Trophoblast cell (in vitro differentiated cells and primary cell): ENCODE measurements at regions not wholly inside any gene's neighbourhood (a gene's known extent, or its start where the extent isn't known, plus 50 kb on each side); places are given as distances from the start of the nearest gene placed in this dataset.

Source experiments
- DNase-seq, 2 donors: peaks; one replicate each; pipeline ENCODE4 v3.0.0-alpha.2; 2016
- H2AFZ ChIP-seq: 2 replicates; pipeline ENCODE4 v1.6.1; 2013; ENCODE audit warnings: low read length, moderate library complexity, mild to moderate bottlenecking; ENCODE audit not compliant: insufficient read depth, poor library complexity
- H2AK5ac ChIP-seq: 2 replicates; pipeline ENCODE4 v1.6.1; 2013; ENCODE audit warnings: mild to moderate bottlenecking, low read length
- H2BK120ac ChIP-seq: 2 replicates; pipeline ENCODE4 v1.6.1; 2013; ENCODE audit warnings: low read length, mild to moderate bottlenecking, moderate library complexity; ENCODE audit not compliant: insufficient read depth, poor library complexity
- H2BK12ac ChIP-seq: 2 replicates; pipeline ENCODE4 v1.6.1; 2013; ENCODE audit warnings: mild to moderate bottlenecking, low read length, moderate library complexity
- H2BK5ac ChIP-seq: 2 replicates; pipeline ENCODE4 v1.6.1; 2013; ENCODE audit warnings: low read length, low read depth, moderate library complexity, mild to moderate bottlenecking; ENCODE audit not compliant: poor library complexity
- H3K14ac ChIP-seq: 2 replicates; pipeline ENCODE4 v1.6.1; 2013; ENCODE audit warnings: mild to moderate bottlenecking, low read length
- H3K18ac ChIP-seq: 2 replicates; pipeline ENCODE4 v1.6.1; 2013; ENCODE audit warnings: mild to moderate bottlenecking, low read length
- H3K23ac ChIP-seq: 2 replicates; pipeline ENCODE4 v1.6.1; 2013; ENCODE audit warnings: low read length
- H3K27ac ChIP-seq: 2 replicates; pipeline ENCODE4 v1.5.1; 2013; ENCODE audit warnings: low read depth, mild to moderate bottlenecking, inconsistent platforms, low read length, moderate library complexity
- H3K27me3 ChIP-seq: 2 replicates; pipeline ENCODE4 v1.6.1; 2013; ENCODE audit warnings: inconsistent platforms, mild to moderate bottlenecking, low read length, moderate library complexity; ENCODE audit not compliant: insufficient read depth
- H3K36me3 ChIP-seq, 2 experiments: 1 replicate in 1 of 2; 2 replicates in 1 of 2; pipeline ENCODE4 v1.6.1; 2013; ENCODE audit warnings: low read length in 2 of 2, mild to moderate bottlenecking in 2 of 2, moderate library complexity in 1 of 2; ENCODE audit not compliant: insufficient read depth in 2 of 2, control insufficient read depth in 1 of 2
- H3K4ac ChIP-seq: 2 replicates; pipeline ENCODE4 v1.6.1; 2013; ENCODE audit warnings: low read depth, mild to moderate bottlenecking, low read length, moderate library complexity
- H3K4me1 ChIP-seq, 2 experiments: 1 replicate in 1 of 2; 2 replicates in 1 of 2; pipeline ENCODE4 v1.6.1; 2013; ENCODE audit warnings: low read length in 2 of 2, mild to moderate bottlenecking in 2 of 2, moderate library complexity in 1 of 2; ENCODE audit not compliant: insufficient read depth in 2 of 2, control insufficient read depth in 1 of 2
- H3K4me2 ChIP-seq: 2 replicates; pipeline ENCODE4 v1.6.1; 2013; ENCODE audit warnings: inconsistent platforms, mild to moderate bottlenecking, low read length, moderate library complexity
- H3K4me3 ChIP-seq: 2 replicates; pipeline ENCODE4 v1.5.1; 2013; ENCODE audit warnings: mild to moderate bottlenecking, low read depth, low read length, inconsistent platforms
- H3K79me1 ChIP-seq: one replicate; pipeline ENCODE4 v1.6.1; 2013; ENCODE audit warnings: low read length
- H3K79me2 ChIP-seq: 2 replicates; pipeline ENCODE4 v1.6.1; 2013; ENCODE audit warnings: low read length, mild to moderate bottlenecking; ENCODE audit not compliant: control insufficient read depth, insufficient read depth, poor library complexity
- H3K9ac ChIP-seq: 2 replicates; pipeline ENCODE4 v1.6.1; 2013; ENCODE audit warnings: mild to moderate bottlenecking, low read length
- H3K9me3 ChIP-seq: 2 replicates; pipeline ENCODE4 v1.6.1; 2013; ENCODE audit warnings: low read depth, mild to moderate bottlenecking, control low read depth, inconsistent platforms, low read length; ENCODE audit not compliant: insufficient read depth
- H4K12ac ChIP-seq: 2 replicates; pipeline ENCODE4 v1.6.1; 2013; ENCODE audit warnings: low read depth, mild to moderate bottlenecking, low read length, moderate library complexity
- H4K8ac ChIP-seq: 2 replicates; pipeline ENCODE4 v1.6.1; 2013; ENCODE audit warnings: low read depth, mild to moderate bottlenecking, low read length, moderate library complexity
- H4K91ac ChIP-seq: one replicate; pipeline ENCODE4 v1.6.1; 2013; ENCODE audit warnings: low read depth, mild to moderate bottlenecking, low read length, moderate library complexity
- WGBS: extraction: QIAGEN DNeasy Blood & Tissue Kit; methylation state at CpG from one replicate; pipeline ENCODE4 v1.1.7; 2013; ENCODE audit warnings: missing lambda C conversion rate; ENCODE audit not compliant: insufficient read length, insufficient coverage; ENCODE audit errors: extremely low coverage; 5-methylcytosine and 5-hydroxymethylcytosine counted together

GRCh38 chr18:5031216-5031615, 165.8 kb downstream of the AKAIN1 start:
- no peak overlapping the region for H4K8ac ChIP-seq
- H3K23ac ChIP-seq, result no peak overlapping the region
- no peak overlapping the region for H3K4me2 ChIP-seq
- no peak overlapping the region for H3K14ac ChIP-seq
- H3K27me3 ChIP-seq, result no peaks in the 10 kb centered on the region
- no peaks in the 10 kb centered on the region for H3K4me1 ChIP-seq
- no peaks in the 10 kb centered on the region for H3K79me1 ChIP-seq
- DNase-seq, result no peak
- H3K9me3 ChIP-seq, result no peaks in the 10 kb centered on the region
- no peak overlapping the region for H3K4ac ChIP-seq
- no peaks in the 10 kb centered on the region for H3K36me3 ChIP-seq
- H2BK120ac ChIP-seq, result no peak overlapping the region
- H3K18ac ChIP-seq, result no peak overlapping the region
- no peak overlapping the region for H3K9ac ChIP-seq
- H3K4me3 ChIP-seq, result no peak overlapping the region
- H2AFZ ChIP-seq, result no peak overlapping the region
- H4K12ac ChIP-seq, result no peak overlapping the region
- no peak overlapping the region for H4K91ac ChIP-seq
- H2AK5ac ChIP-seq, result no peak overlapping the region
- H2BK5ac ChIP-seq, result no peak overlapping the region
- H3K27ac ChIP-seq, result no peak overlapping the region
- H2BK12ac ChIP-seq, result no peak overlapping the region
- H3K79me2 ChIP-seq, result no peaks in the 10 kb centered on the region
- WGBS, result no CpG with 5 or more reads among the region's 2 CpGs

GRCh38 chr18:5030636-5031035, 166.4 kb downstream of the AKAIN1 start:
- Histone ChIP-seq H3K4me2 (no peak overlapping the region), H3K9ac (no peak overlapping the region), H2AFZ (no peak overlapping the region), H3K23ac (no peak overlapping the region), H2BK12ac (no peak overlapping the region), H3K14ac (no peak overlapping the region), H4K91ac (no peak overlapping the region), H3K9me3 (no peaks in the 10 kb centered on the region), H3K4ac (no peak overlapping the region), H3K27ac (no peak overlapping the region), H4K8ac (no peak overlapping the region), H3K4me1 (no peaks in the 10 kb centered on the region), H4K12ac (no peak overlapping the region), H3K18ac (no peak overlapping the region), H2BK120ac (no peak overlapping the region), H3K36me3 (no peaks in the 10 kb centered on the region), H3K79me1 (no peaks in the 10 kb centered on the region), H3K79me2 (no peaks in the 10 kb centered on the region), H2BK5ac (no peak overlapping the region), H3K4me3 (no peak overlapping the region), H3K27me3 (no peaks in the 10 kb centered on the region), H2AK5ac (no peak overlapping the region)
- no CpG with 5 or more reads among the region's 3 CpGs for WGBS
- no peak for DNase-seq

- no peak for DNase-seq
- H4K91ac ChIP-seq, result no peak overlapping the region
- no peak overlapping the region for H2BK5ac ChIP-seq
- no peak overlapping the region for H4K8ac ChIP-seq
- no peak overlapping the region for H3K27ac ChIP-seq
- H3K79me1 ChIP-seq, result no peaks in the 10 kb centered on the region
- no peak overlapping the region for H3K9ac ChIP-seq
- WGBS, result no CpG with 5 or more reads among the region's 5 CpGs
- H3K4me2 ChIP-seq, result no peak overlapping the region
- no peak overlapping the region for H3K4me3 ChIP-seq
- H3K18ac ChIP-seq, result no peak overlapping the region
- no peaks in the 10 kb centered on the region for H3K9me3 ChIP-seq
- no peaks in the 10 kb centered on the region for H3K27me3 ChIP-seq
- H4K12ac ChIP-seq, result no peak overlapping the region
- H3K4ac ChIP-seq, result no peak overlapping the region
- H2AK5ac ChIP-seq, result no peak overlapping the region
- no peak overlapping the region for H2AFZ ChIP-seq
- H3K23ac ChIP-seq, result no peak overlapping the region
- H2BK120ac ChIP-seq, result no peak overlapping the region
- H3K36me3 ChIP-seq, result no peaks in the 10 kb centered on the region
- no peaks in the 10 kb centered on the region for H3K4me1 ChIP-seq
- no peaks in the 10 kb centered on the region for H3K79me2 ChIP-seq
- H2BK12ac ChIP-seq, result no peak overlapping the region
- no peak overlapping the region for H3K14ac ChIP-seq
Measured at GRCh38 chr18:5029592-5029991, 167.5 kb downstream of the AKAIN1 start.

- WGBS, result no CpG with 5 or more reads among the region's 2 CpGs
Measured at GRCh38 chr18:5024741-5025140, 172.3 kb downstream of the AKAIN1 start.

More at GRCh38 chr18:5024741-5025140, 172.3 kb downstream of the AKAIN1 start:
- no peaks in the 10 kb centered on the region for H3K79me2 ChIP-seq
- no peaks in the 10 kb centered on the region for H3K4me1 ChIP-seq
- no peak overlapping the region for H4K12ac ChIP-seq
- no peaks in the 10 kb centered on the region for H3K36me3 ChIP-seq
- no peak overlapping the region for H3K4ac ChIP-seq
- no peak overlapping the region for H2BK12ac ChIP-seq
- no peak overlapping the region for H3K9ac ChIP-seq
- H3K79me1 ChIP-seq, result no peaks in the 10 kb centered on the region
- DNase-seq, result no peak
- H4K8ac ChIP-seq, result no peak overlapping the region
- H3K14ac ChIP-seq, result no peak overlapping the region
- no peak overlapping the region for H3K27ac ChIP-seq
- H3K18ac ChIP-seq, result no peak overlapping the region
- H2BK5ac ChIP-seq, result no peak overlapping the region
- no peak overlapping the region for H2BK120ac ChIP-seq
- no peaks in the 10 kb centered on the region for H3K9me3 ChIP-seq
- no peak overlapping the region for H3K4me2 ChIP-seq
- no peak overlapping the region for H3K23ac ChIP-seq
- H4K91ac ChIP-seq, result no peak overlapping the region
- H2AK5ac ChIP-seq, result no peak overlapping the region
- no peak overlapping the region for H3K4me3 ChIP-seq
- H3K27me3 ChIP-seq, result no peaks in the 10 kb centered on the region
- no peak overlapping the region for H2AFZ ChIP-seq
